ENCODE measurements at regions not wholly inside any gene's neighbourhood (a gene's known extent, or its start where the extent isn't known, plus 50 kb on each side); places are given as distances from the start of the nearest gene placed in this dataset.
"Not testable (repeated sequence)": the region's sequence is repeated elsewhere in the genome, so short reads cannot be mapped to it uniquely, and the experiment has no call there.

GRCh38 chr2:228956701-228957474 lies 314.2 kb downstream of the PID1 start:
- DNase-seq = no peak

GRCh38 chr2:228949831-228950230 lies 321.3 kb downstream of the PID1 start:
- no peak for DNase-seq

- no peak for DNase-seq
Measured at GRCh38 chr2:228945710-228946109, 325.4 kb downstream of the PID1 start.

GRCh38 chr2:228942856-228943255 lies 328.2 kb downstream of the PID1 start:
- no peak for DNase-seq

- DNase-seq = no peak
Measured at GRCh38 chr2:228938629-228939028, 332.5 kb downstream of the PID1 start.

GRCh38 chr2:228927028-228928010 lies 343.8 kb downstream of the PID1 start:
- DNase-seq = no peak

- DNase-seq = no peak
Measured at GRCh38 chr2:228919808-228920207, 351.3 kb downstream of the PID1 start.

GRCh38 chr2:228917220-228917619 lies 353.9 kb downstream of the PID1 start:
- no peak for DNase-seq

GRCh38 chr2:228916416-228917090 lies 354.5 kb downstream of the PID1 start:
- DNase-seq = no peak

GRCh38 chr2:228913176-228913575 lies 357.9 kb downstream of the PID1 start:
- DNase-seq = no peak

GRCh38 chr2:228910872-228911271 lies 360.2 kb downstream of the PID1 start:
- DNase-seq = not testable (repeated sequence)

- DNase-seq = no peak
Measured at GRCh38 chr2:228902176-228902575, 368.9 kb downstream of the PID1 start.

GRCh38 chr2:228901531-228901930 lies 369.6 kb downstream of the PID1 start:
- no peak for DNase-seq

GRCh38 chr2:228878138-228878537 lies 392.9 kb downstream of the PID1 start:
- DNase-seq = no peak

GRCh38 chr2:228876276-228876675 lies 394.8 kb downstream of the PID1 start:
- no peak for DNase-seq

GRCh38 chr2:228875152-228875900 lies 395.8 kb downstream of the PID1 start:
- DNase-seq = no peak

- no peak for DNase-seq
Measured at GRCh38 chr2:228871012-228871411, 400.1 kb downstream of the PID1 start.

GRCh38 chr2:228869636-228870264 lies 401.3 kb downstream of the PID1 start:
- no peak for DNase-seq

GRCh38 chr2:228867406-228867805 lies 403.7 kb downstream of the PID1 start:
- DNase-seq = no peak

- DNase-seq = no peak
Measured at GRCh38 chr2:228866781-228867180, 404.3 kb downstream of the PID1 start.

GRCh38 chr2:228866044-228866443 lies 405.0 kb downstream of the PID1 start:
- no peak for DNase-seq

GRCh38 chr2:228864131-228864530 lies 407.0 kb downstream of the PID1 start:
- DNase-seq = no peak
